ENCODE measurements at regions not wholly inside any gene's neighbourhood (a gene's known extent, or its start where the extent isn't known, plus 50 kb on each side); places are given as distances from the start of the nearest gene placed in this dataset.
A peak's percentile ranks its signal among the peaks of the same experiment; 100 is the strongest.

DNA sequence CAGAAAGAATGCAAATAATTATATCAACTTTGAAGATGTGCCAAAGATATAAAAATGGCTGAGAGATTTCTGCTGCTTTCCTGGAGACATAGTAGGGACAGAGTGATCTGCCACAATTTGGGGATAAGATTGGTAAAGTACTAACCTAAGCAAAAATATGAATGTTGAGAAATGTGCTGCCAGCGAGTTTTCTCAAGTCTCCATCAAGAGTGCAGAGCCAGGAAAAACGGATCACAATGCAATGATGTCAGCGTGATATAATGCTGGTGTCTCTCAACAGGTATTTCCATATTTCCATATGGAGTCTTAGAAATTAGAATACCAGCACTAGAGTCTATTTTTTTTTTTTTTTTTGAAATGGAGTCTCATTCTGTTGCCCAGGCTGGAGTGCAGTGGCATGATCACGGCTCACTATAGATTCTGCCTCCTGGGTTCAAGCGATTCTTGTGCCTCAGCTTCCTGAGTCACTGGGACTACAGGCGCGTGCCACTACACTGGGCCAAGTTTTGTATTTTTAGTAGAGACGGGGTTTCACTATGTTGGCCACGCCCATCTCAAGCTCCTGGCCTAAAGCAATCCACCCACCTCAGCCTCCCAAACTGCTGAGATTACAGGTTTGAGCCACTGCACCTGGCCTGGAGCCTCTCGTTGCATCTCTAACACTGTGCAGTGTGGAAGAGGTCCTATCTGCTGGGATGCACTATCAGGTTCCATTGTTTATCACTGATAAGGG lies 893.5 kb downstream of the TRIML1 start:
- DNase-seq (ENCODE audit: low spot score): no peak

DNA sequence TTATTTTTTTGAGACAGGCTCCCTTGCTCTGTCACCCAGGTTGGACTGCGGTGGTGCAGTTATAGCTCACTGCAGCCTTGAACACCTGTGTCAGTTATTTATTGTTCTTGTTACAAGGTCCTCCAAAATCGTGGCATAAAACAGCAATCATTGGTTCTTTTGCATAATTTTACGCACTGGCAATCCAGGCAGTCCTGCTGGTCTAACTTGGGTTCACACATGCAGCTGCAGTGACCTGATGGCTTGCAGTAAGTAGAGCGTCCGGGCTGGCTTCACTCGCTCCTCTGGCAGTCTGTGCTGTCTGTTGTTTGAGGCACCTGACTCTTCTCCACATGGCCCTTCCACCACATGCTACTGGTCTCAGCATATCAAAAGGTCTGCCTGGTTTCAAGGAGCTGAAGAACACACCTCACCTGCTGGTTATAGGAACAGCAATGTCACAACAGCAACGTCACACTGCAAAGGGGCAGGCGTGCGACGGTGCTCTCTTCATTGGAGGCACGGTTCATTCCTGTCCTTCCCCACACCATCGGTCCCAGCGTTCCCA lies 894.6 kb downstream of the TRIML1 start:
- no peak for DNase-seq (ENCODE audit: low spot score)

DNA sequence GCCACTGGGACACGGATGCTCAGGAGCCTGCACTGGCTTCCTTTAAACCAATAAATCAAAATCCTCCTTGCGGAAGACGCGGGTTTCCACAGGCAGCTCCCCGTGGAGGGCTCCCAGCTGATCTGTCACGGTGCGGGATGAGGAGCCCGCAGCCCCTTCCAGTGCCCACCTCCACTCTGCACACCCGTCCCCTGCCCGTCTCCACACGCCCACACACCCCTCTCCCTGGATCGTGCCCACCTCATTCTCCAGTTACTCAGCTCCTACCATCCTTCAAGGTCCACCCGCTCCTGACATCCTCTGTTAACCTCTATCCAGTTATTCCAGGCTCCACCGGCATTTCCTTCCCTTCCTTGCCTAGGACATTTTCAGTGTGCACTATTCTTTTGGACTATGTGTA lies 895.9 kb downstream of the TRIML1 start:
- DNase-seq (ENCODE audit: low spot score): no peak

DNA sequence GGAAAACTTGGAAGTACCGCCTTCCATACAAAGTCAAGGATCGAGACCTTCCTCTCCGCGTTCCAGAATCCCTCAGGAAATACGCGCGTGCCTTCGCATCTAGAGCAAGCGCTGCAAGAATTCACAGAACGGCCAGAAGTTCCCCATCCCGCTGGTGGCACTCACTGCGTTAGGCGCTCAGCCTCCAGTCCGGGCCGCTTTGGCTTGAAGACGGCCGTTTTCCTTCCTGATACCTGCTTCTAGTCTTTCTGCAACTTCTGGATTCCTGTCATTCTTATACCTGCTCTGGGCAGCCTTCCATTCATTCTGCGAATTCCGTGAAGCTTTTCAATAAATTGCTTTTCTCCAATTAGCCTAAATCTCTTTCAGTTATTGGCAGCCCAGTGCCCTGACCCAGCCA lies 896.4 kb downstream of the TRIML1 start:
- no peak for DNase-seq (ENCODE audit: low spot score)

DNA sequence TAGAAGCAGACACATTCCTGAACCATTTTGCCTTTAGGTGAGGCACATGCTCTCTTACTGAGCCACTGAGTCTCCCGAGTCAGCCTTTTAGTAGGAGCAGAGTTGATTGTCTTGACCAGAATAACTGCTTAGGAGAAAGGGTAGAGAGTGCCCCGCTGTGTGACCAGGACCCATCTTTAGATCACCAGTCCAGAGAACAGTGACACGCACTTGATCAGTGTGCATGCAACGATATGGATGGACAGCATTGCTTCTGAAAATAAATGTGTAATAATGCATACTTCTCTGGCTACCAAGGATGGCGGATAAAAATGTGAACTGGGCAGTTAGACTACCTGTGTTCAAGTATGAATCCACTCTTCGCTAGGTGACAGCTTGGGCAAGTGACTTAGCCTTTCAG lies 897.7 kb downstream of the TRIML1 start:
- no peak for DNase-seq (ENCODE audit: low spot score)

DNA sequence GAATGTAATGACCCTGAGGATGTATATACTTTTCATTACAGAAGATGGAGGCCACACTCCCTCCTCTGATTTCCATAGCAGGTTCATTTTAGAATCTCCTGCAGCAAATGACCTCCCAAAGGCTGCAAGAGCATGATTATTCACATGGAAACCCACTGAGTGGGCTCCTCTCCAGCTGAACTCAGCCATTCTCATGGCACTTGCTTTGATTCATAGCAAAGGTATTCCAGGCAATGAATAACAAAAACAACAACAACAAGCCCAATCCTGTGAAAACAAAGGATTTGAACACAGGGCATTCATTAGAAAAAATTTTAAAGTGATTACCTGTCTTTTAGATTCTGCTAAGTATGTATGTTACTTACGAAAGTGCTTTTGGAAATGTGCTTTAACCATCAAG lies 894.0 kb upstream of the FRG1 start:
- no peak for DNase-seq (ENCODE audit: low spot score)

DNA sequence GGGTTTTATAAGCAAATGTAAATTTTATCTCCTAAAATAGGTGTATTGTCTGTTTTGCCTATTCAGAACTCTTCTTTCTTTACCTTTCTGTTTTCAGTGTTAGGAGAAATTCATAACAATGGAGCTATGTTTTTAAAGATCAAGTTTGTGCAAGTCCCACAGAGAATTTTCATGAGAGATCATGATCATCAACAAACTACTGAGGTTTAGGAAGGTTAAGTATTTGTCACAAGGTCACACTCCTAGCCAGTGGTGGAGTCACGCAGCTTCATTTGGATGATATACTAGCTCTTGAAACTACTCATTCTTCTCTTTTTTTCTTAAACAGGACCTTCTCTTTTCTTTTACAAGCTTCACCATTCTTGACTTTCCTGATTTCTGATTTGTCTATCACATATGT lies 892.6 kb upstream of the FRG1 start:
- no peak for DNase-seq (ENCODE audit: low spot score)

DNA sequence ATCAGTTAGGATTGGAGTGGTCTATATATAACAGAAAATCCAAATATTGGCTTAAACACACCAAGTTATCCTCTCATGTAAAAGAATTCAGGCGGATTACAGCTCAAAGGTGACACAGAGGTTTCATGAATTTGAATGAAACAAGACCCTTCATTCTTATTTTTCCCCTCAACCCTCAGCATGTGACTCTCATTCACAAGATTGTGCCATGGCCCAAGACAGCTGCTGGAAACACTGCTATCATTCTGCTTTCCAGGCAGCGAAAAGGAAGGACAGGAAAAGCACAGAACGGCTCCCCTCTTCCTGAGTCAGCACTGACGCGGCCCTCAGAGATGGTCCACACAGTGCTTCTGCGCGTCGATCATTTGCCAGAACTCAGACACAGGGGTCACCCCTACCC lies 891.0 kb upstream of the FRG1 start:
- DNase-seq (ENCODE audit: low spot score): no peak

DNA sequence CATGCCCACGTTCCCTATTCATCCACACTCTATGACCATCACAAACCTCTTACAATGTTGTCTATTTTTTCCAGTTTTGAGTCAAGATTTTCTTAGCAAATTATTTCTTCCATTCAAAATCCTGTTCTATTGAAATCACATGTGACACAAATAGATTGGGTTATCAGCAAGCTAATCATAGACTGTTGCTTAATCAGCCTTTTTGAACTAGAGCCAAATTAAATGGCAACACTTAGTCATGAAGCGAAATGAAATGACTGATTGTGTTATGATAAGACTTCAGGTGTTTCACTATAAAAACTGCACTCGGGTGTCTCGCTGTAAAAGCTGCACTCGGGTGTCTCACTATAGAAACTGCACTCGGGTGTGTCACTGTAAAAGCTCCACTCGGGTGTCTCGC lies 890.0 kb upstream of the FRG1 start:
- DNase-seq (ENCODE audit: low spot score): peak; percentile 9

DNA sequence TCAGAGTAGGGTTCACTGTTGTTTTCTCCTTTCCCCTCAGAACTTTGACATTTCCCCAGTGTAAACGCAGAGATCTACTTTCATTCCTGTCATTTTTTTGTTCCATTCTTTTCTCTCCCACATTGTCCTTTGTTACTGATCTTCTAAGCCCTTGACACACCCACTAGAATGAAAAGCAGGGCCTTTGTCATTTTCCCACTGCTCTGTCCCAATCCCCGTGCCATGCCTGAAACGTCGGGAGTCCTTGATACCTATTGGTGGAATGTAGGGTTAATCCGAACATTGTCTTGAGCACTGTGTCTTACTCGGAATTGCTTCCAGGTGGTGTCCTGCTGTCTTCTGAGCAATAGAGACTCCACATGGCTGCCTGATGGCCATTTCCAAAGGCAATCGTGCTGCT lies 887.1 kb upstream of the FRG1 start:
- no peak for DNase-seq (ENCODE audit: low spot score)

DNA sequence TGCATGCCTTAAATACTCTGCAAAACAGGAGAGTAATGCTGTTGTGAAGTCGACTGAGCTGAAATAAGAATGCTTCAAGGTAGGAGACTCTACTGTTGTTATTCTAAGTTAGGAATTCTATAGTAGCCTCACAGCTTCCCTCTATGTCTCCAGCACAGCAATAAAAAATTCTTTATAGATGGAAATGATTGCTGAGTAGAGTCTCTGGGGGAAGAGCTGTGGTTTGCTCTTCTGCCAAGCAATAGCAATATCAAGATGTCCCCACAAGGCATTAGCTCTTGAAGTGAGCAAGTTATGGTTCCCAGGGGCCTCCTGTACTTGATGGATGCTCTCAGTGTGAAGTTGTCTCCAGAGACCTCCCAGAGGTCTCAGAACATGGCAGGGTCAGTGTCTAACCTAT lies 880.6 kb upstream of the FRG1 start:
- no peak for DNase-seq (ENCODE audit: low spot score)

DNA sequence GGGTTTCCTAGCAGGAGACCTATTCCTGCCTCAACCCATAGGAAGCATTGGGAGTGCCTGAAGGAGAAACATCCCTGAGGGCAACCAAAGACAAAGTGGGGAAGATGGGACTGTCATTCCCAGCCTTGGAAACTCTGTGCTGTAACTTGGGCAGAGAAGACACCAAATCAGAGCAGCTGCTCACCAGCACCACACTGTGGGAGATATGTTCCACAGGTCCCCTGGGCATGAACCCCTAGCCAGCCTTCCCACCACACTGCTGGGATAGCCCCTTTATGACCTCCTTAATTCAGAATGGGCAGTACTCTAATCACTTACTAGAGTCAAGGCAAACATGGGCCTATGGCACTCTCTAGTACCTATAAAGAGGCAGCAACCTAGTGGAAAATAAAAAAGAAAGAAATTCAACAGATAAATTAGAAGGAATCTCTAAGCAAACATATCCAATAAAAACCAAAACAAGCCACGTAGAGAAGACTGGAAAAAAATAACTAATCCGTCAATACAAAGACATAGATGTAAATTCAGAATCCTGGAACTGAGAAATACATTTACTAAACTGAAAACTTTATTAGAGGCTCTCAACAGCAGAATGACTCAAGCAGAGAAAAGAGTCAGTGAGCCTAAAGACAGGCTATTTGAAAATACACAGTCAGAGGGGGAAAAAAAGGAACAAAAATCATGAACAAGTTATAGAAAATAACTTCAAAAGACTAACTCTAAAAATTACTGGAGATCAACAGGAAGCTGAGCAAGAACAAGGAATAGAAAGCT lies 878.4 kb upstream of the FRG1 start:
- DNase-seq (ENCODE audit: low spot score): no peak

DNA sequence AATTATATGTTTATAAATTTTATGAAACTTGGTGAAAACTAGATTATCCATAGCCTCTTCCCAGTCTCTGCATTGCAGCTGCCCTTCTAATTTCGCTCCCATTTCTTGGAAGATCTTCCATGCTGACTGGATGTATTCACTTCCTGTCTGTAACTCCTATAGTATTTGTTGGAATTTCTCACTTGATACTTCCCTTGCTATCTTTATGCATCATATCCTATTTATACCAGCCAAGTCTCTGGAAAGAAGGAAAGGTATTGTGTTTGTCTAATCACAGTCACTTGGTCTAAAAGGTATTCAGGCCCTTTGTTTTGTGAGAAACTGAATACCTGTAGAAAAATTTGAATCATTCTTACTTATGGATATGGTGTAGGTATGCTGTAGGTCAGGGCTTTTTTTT lies 870.9 kb upstream of the FRG1 start:
- no peak for DNase-seq (ENCODE audit: low spot score)

DNA sequence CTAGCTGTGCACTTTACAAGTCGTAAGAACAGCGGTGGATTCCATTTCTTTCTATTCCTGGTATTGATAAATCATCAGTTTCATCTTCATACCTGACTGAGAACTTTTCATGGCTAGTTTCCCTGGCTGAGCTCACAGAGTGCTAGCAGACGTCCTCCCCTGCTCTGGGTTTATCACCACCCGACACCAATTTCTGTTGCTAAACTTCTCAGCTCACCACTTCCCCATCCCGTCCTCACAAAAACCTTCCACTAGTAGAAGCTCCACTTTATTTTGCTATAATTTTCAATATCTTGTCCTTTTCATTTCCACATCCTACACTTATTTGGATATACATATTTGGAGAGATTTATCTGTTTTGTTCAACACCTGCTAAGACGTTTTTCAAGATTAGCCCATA lies 869.4 kb upstream of the FRG1 start:
- DNase-seq (ENCODE audit: low spot score): no peak

DNA sequence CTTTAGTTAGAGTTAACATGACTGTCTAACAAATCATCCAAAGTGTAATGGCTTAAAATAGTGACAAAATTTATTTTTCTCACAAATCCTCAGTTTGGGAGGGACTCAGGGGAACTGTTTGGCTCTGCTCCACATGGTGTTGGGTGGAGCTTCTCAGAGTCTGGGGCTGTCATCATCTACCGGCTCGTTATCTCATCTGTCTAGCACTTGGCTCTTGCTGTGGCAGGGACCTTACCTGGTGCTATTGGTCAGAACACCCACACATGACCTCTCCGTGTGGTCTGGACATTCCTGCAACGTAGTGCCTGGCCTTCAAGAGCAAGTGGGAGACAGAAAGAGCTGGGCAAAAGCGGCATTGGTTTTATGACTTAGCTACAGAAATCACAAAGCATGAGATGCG lies 866.9 kb upstream of the FRG1 start:
- DNase-seq (ENCODE audit: low spot score): no peak

DNA sequence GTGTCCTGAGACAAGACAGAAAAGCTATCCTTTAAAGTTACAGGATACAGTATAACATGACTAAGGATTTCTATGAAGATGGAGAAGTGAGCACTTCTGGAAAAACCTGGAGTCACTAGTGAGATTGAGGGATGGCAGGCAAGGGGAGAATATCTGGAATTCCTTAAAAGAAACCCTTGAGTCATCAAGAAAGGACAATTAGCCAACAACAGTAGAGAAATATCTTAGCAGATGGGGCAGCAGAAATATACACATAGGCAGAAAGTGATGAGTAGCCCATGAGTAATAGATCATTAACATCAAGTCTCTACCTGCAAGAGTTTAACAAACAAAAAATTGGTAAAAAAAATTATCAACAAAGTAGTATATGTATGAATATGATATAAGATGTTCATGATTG lies 858.8 kb upstream of the FRG1 start:
- DNase-seq (ENCODE audit: low spot score): no peak

DNA sequence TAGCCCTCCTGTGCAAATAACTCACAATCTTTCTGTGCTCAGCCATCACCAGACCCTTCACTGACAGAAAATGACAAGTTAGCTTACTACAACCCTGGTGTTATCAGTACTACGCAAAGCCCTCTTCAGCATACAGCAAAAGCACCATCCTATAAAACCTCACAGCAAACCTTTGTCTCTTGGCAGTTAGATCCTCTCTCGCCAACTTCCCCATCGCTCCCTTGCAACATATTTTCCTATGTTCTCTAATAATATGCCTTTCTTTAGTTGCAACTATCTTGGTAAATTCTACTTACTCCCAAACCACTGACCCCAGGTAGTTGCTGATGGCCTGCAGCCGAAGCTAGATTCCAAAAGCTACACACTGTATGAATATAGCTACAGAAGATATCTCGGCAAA lies 856.9 kb upstream of the FRG1 start:
- no peak for DNase-seq (ENCODE audit: low spot score)

DNA sequence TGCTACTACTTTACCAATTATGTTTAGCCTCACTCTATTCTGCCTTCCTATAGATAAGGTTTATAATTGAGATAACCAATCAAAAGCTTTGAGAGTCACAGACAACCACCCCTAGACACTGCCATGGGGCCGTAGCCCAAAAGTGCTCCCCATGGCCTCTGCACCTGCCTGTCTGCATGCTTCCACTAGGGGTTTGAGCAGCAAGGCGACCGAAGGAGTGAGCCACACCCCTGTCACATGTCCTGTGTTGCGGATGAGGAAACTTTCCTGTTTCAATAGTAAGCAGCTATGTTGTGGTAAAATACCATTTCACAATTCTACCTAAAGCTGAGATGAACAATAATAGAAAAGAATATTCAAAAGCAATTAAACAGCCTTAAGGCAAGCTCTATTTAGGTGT lies 856.0 kb upstream of the FRG1 start:
- no peak for DNase-seq (ENCODE audit: low spot score)

DNA sequence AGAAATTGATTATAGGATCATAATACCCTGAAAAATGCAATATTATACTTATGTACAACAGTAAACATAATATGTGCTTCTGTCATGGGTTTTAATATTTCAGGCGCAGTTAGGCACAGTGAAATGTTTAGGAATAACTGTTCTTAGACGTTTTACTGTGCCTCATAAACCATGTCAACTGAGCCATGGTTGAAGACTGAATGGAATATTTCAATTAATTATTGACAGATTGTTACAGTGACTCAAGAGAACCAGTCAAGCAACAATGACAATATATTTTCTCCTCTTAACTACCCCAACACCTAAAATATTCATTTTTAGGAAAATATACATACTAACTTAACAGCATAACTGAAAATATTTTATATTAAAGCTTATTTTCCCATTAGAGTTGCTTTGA lies 852.7 kb upstream of the FRG1 start:
- DNase-seq (ENCODE audit: low spot score): no peak

DNA sequence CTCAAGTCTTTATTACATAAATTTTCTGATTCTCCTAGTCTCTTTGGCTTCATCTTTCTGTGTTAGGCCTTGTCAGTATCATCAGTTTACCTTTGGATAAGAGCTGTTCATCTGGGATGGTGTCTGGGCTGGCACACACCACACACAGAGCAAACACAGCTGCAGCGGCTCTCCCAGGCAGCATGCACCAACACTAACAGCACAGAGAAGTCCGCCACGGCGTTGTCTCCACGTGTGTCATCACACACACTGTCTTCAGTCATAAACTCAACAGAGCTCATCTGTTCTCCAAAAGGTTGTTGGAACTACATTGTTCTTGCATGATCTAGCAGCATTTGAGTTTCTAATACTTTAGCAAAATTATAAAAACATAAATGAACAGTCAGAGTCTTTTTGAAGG lies 851.9 kb upstream of the FRG1 start:
- no peak for DNase-seq (ENCODE audit: low spot score)

DNA sequence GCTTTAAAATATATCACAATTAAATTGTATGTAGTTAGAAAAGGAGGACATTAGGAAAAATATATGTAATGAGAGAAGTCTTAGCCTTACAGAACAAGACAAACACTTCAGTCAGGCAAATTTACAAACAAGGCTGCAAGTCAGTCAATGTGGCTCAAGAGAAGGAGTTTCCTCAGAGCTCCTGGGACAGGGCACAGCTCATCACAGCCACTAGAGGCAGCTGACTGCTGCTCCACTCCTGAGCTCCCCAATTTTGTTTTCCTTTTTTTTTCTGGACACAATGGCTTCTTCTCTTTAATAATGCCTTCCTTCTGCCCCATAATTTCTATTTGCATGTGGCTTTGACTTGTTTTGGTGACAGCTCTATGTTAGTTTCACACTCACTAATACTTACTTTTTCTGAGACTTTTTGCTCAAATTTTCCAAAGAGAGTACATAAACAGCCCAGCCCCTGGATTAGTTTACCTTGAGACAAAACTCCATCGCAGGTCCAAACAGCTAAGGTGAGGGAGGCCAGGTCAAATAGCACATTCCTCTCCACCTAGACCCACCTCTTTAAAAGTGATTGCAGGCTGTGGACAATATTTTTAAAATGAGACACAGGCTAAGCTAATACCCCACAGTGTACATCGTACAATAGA lies 850.4 kb upstream of the FRG1 start:
- DNase-seq (ENCODE audit: low spot score): peak; percentile 34

DNA sequence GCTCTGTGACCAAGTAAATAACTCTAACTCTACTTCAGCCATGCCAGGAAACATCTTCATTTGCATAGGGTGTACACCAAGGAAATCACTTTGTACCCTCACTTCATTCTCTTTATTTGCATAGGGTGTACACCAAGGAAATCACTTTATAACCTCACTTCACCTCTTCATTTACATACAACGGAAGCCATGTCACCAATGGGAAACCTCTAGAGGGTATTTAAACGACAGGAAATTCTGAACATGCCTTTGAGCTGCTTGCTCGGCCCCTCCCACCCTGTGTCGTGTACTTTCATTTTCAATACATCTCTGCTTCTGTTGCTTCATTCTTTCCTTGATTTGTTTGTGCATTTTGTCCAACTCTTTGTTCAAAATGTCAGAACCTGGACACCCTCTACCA lies 848.1 kb upstream of the FRG1 start:
- DNase-seq (ENCODE audit: low spot score): peak; percentile 3

DNA sequence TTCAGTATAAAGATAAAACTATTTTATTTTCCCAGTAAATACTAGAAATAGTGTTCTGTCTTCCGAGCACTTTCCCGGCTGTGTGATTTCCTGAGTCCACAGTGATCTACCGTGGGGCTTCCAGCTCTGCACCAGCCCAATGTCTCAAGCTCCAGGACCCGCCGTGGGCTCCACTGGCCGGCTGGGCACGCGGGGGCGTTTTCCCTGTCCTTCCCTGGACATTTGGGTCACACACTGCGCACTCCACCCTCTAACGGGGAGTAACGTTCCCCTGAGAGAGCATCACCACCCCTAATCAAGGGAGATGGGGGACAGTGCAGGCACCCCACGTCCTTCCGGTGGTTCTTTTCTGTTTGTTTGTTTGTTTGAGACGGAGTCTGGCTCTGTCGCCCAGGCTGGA lies 844.6 kb upstream of the FRG1 start:
- DNase-seq (ENCODE audit: low spot score): no peak
